Skeletal muscle satellite cell (primary cell): ENCODE measurements at regions not wholly inside any gene's neighbourhood (a gene's known extent, or its start where the extent isn't known, plus 50 kb on each side); places are given as distances from the start of the nearest gene placed in this dataset.
"Not testable (repeated sequence)": the region's sequence is repeated elsewhere in the genome, so short reads cannot be mapped to it uniquely, and the experiment has no call there.

Experiments used
- H3K27me3 ChIP-seq: 2 replicates; pipeline ENCODE4 v1.7.0; 2013; ENCODE audit warnings: low read length; ENCODE audit not compliant: control insufficient read depth, insufficient read depth
- H3K36me3 ChIP-seq: 2 replicates; pipeline ENCODE4 v1.7.0; 2013; ENCODE audit warnings: mild to moderate bottlenecking, control low read depth, low read length; ENCODE audit not compliant: insufficient read depth
- H3K4me1 ChIP-seq: 2 replicates; pipeline ENCODE4 v1.7.0; 2013; ENCODE audit warnings: low read length; ENCODE audit not compliant: control insufficient read depth, insufficient read depth
- H3K4me2 ChIP-seq: 2 replicates; pipeline ENCODE4 v1.7.0; 2013; ENCODE audit warnings: mild to moderate bottlenecking, low read length
- H3K4me3 ChIP-seq: 2 replicates; pipeline ENCODE4 v1.7.0; 2013; ENCODE audit warnings: low read length
- H3K9ac ChIP-seq: 2 replicates; pipeline ENCODE4 v1.7.0; 2013; ENCODE audit warnings: mild to moderate bottlenecking, low read depth, low read length, moderate library complexity
- H3K9me3 ChIP-seq: replicated peaks from 2 replicates; pipeline ENCODE4 v1.7.0; 2013; ENCODE audit warnings: mild to moderate bottlenecking, control low read depth, low read length

- Histone ChIP-seq H3K4me1 (peaks cover 4% of the 10 kb centered on the region), H3K27me3 (no peaks in the 10 kb centered on the region), H3K9ac (no peak overlapping the region), H3K4me2 (no peak overlapping the region), H3K36me3 (no peaks in the 10 kb centered on the region), H3K9me3 (no peaks in the 10 kb centered on the region), H3K4me3 (no peak overlapping the region)
Measured at GRCh38 chr16:59522826-59523225, 788.7 kb upstream of the GOT2 start.

DNA sequence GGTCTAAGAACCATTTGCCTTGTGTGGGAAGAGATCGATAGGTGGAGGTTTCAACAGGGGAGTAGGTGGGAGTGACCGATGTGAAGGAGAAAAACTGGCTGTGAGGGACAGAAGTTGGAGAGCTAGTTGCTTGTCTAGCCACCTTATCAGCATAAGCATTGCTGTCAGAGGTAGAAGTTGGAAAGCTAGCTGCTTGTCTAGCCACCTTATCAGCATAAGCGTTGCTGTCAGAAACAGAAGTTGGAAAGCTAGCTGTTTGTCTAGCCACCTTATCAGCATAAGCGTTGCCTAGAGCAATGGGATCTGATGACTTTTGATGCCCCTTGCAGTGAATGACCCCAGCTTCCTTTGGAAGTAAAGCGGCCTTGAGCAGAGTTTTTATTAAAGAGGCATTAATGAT is 784.6 kb upstream of the GOT2 start:
- not testable (repeated sequence) for H3K9ac ChIP-seq, H3K4me3 ChIP-seq, H3K36me3 ChIP-seq, H3K4me1 ChIP-seq, H3K4me2 ChIP-seq, H3K27me3 ChIP-seq, H3K9me3 ChIP-seq

DNA sequence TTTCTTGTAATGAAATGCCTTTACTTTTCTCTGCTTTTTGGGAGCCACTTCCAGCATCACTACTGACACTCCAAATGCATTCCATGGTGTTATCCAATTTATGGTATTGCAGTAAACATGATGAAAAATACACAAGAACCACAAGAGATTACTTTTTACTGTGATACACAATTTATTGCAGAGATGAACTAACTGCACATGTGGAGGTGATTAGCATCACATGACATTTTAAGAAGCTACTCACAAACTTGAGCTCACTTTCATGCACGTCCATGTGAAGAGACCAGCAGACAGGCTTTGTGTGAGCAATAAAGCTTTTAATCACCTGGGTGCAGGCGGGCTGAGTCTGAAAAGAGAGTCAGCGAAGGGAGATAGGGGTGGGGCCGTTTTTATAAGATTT is 780.5 kb upstream of the GOT2 start:
- Histone ChIP-seq H3K36me3 (no peaks in the 10 kb centered on the region), H3K4me2 (no peak overlapping the region), H3K9ac (no peak overlapping the region), H3K9me3 (no peaks in the 10 kb centered on the region), H3K27me3 (no peaks in the 10 kb centered on the region), H3K4me1 (no peaks in the 10 kb centered on the region), H3K4me3 (no peak overlapping the region)

- Histone ChIP-seq H3K4me1 (no peaks in the 10 kb centered on the region), H3K4me2 (no peak overlapping the region), H3K27me3 (no peaks in the 10 kb centered on the region), H3K4me3 (no peak overlapping the region), H3K36me3 (no peaks in the 10 kb centered on the region), H3K9ac (no peak overlapping the region), H3K9me3 (no peaks in the 10 kb centered on the region)
Measured at GRCh38 chr16:59510008-59510424, 775.9 kb upstream of the GOT2 start.

GRCh38 chr16:59500601-59501000 is 766.5 kb upstream of the GOT2 start:
- no peaks in the 10 kb centered on the region for H3K36me3 ChIP-seq
- no peak overlapping the region for H3K4me3 ChIP-seq
- H3K4me1 ChIP-seq, result no peaks in the 10 kb centered on the region
- H3K9ac ChIP-seq, result no peak overlapping the region
- H3K27me3 ChIP-seq, result no peaks in the 10 kb centered on the region
- no peaks in the 10 kb centered on the region for H3K9me3 ChIP-seq
- no peak overlapping the region for H3K4me2 ChIP-seq

- no peaks in the 10 kb centered on the region for H3K9me3 ChIP-seq
- no peak overlapping the region for H3K4me2 ChIP-seq
Measured at GRCh38 chr16:59487067-59487466, 753.0 kb upstream of the GOT2 start.

GRCh38 chr16:59484833-59485516 is 750.9 kb upstream of the GOT2 start:
- H3K4me2 ChIP-seq, result no peak overlapping the region
- no peaks in the 10 kb centered on the region for H3K36me3 ChIP-seq
- H3K27me3 ChIP-seq, result no peaks in the 10 kb centered on the region
- H3K9me3 ChIP-seq, result no peaks in the 10 kb centered on the region
- H3K9ac ChIP-seq, result no peak overlapping the region
- H3K4me3 ChIP-seq, result no peak overlapping the region
- no peaks in the 10 kb centered on the region for H3K4me1 ChIP-seq

More at GRCh38 chr16:59487067-59487466, 753.0 kb upstream of the GOT2 start:
- H3K4me1 ChIP-seq, result no peaks in the 10 kb centered on the region
- no peak overlapping the region for H3K4me3 ChIP-seq
- H3K9ac ChIP-seq, result no peak overlapping the region
- H3K27me3 ChIP-seq, result no peaks in the 10 kb centered on the region
- no peaks in the 10 kb centered on the region for H3K36me3 ChIP-seq

GRCh38 chr16:59478838-59479237 is 744.7 kb upstream of the GOT2 start:
- no peak overlapping the region for H3K4me3 ChIP-seq
- no peaks in the 10 kb centered on the region for H3K4me1 ChIP-seq
- no peaks in the 10 kb centered on the region for H3K36me3 ChIP-seq
- no peak overlapping the region for H3K4me2 ChIP-seq
- no peaks in the 10 kb centered on the region for H3K27me3 ChIP-seq
- no peaks in the 10 kb centered on the region for H3K9me3 ChIP-seq
- H3K9ac ChIP-seq, result no peak overlapping the region

- Histone ChIP-seq H3K9me3 (no peaks in the 10 kb centered on the region), H3K4me1 (no peaks in the 10 kb centered on the region), H3K36me3 (no peaks in the 10 kb centered on the region), H3K4me2 (no peak overlapping the region), H3K4me3 (no peak overlapping the region), H3K27me3 (no peaks in the 10 kb centered on the region), H3K9ac (no peak overlapping the region)
Measured at GRCh38 chr16:59470556-59470955, 736.4 kb upstream of the GOT2 start.

GRCh38 chr16:59469266-59469665 is 735.1 kb upstream of the GOT2 start:
- Histone ChIP-seq H3K4me1 (peaks cover under 1% of the 10 kb centered on the region), H3K27me3 (no peaks in the 10 kb centered on the region), H3K9me3 (no peaks in the 10 kb centered on the region), H3K4me2 (no peak overlapping the region), H3K9ac (no peak overlapping the region), H3K36me3 (no peaks in the 10 kb centered on the region), H3K4me3 (no peak overlapping the region)

GRCh38 chr16:59463776-59464175 is 729.7 kb upstream of the GOT2 start:
- H3K9ac ChIP-seq, result no peak overlapping the region
- no peaks in the 10 kb centered on the region for H3K9me3 ChIP-seq
- H3K4me1 ChIP-seq, result peaks cover 9% of the 10 kb centered on the region
- no peak overlapping the region for H3K4me3 ChIP-seq
- no peaks in the 10 kb centered on the region for H3K36me3 ChIP-seq
- H3K4me2 ChIP-seq, result peak overlapping the region; percentile 24
- no peaks in the 10 kb centered on the region for H3K27me3 ChIP-seq

DNA sequence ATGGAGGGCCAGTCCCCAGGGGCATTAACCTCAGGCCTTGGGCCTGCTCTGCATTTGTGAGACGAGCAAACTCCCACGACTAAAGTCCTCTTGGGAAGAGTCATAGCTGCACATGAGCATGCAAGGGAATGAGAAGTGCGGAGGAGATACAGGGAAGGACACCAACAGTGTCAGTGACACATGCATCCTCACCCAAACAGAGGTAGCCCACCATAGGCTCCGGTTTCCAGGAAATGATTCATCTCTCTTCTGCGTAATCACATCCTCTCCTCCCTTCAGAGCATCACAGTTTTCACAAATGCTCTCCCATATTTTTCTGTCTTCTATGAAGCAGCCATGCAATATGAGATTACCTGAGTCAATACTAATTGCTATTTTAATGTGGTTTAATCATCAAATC is 725.7 kb upstream of the GOT2 start:
- Histone ChIP-seq H3K27me3 (no peaks in the 10 kb centered on the region), H3K36me3 (no peaks in the 10 kb centered on the region), H3K4me3 (no peak overlapping the region), H3K4me2 (no peak overlapping the region), H3K9me3 (no peaks in the 10 kb centered on the region), H3K4me1 (peaks cover 9% of the 10 kb centered on the region), H3K9ac (no peak overlapping the region)
